ENCODE measurements at regions not wholly inside any gene's neighbourhood (a gene's known extent, or its start where the extent isn't known, plus 50 kb on each side); places are given as distances from the start of the nearest gene placed in this dataset.

DNA sequence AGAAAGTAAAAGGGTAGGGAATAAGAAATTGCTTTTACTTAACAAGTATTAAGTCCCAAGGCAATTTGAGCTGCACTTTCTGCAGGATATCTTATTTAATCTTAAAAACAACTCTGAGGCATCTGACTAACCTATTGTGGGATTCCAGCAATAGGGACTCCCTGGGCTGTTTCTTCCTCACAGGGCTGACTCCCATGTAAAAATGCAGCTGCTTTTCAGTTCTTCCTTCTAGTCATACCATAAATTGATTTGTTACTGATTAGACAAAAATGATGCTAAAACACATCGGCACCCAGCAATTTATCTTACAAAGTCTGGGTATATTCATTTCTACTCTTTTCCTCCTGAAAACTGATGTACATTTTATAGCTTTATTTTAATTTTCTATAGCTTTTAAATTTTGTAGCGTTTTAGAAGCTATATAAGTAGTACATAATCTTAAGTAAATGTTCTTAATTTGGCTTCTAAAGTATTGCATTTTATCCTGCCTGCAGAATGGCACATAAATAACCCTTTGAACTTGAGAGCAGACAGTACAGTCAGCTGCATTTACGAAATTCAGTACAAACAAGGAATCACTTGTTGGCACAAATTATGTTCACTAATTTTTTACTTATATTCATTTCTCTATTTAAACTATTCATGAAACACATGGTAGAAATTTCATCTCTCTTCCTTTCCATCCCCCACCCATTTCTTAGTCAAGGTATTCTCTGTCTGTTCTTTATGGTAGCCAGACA lies 102.4 kb upstream of the FRY start:
- no peak for DNase-seq

DNA sequence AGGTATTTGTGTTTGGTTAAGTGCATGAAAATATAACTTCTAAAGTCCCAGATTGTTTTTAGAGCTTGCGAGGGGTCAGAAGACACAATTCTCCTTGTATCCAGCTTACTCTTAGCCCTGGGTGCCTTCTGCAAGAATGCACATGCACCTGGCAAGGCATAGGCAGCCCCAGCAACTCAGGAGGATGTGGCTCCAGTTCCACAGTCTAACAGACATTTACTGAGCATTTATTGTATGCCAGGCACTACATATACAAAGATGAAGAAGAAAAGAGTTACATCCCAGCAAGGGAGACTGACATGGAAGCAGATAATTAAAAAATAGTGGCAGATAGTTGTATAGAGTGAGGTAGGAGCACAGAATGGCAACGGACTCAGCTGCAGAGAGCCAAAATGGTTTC lies 101.1 kb upstream of the FRY start:
- no peak for DNase-seq

GRCh38 chr13:31930901-31931522 lies 100.6 kb upstream of the FRY start:
- no peak for DNase-seq

- DNase-seq: no peak
Measured at GRCh38 chr13:31937436-31937835, 94.1 kb upstream of the FRY start.

GRCh38 chr13:31940076-31940475 lies 91.5 kb upstream of the FRY start:
- no peak for DNase-seq

GRCh38 chr13:31943591-31943990 lies 88.0 kb upstream of the FRY start:
- no peak for DNase-seq

DNA sequence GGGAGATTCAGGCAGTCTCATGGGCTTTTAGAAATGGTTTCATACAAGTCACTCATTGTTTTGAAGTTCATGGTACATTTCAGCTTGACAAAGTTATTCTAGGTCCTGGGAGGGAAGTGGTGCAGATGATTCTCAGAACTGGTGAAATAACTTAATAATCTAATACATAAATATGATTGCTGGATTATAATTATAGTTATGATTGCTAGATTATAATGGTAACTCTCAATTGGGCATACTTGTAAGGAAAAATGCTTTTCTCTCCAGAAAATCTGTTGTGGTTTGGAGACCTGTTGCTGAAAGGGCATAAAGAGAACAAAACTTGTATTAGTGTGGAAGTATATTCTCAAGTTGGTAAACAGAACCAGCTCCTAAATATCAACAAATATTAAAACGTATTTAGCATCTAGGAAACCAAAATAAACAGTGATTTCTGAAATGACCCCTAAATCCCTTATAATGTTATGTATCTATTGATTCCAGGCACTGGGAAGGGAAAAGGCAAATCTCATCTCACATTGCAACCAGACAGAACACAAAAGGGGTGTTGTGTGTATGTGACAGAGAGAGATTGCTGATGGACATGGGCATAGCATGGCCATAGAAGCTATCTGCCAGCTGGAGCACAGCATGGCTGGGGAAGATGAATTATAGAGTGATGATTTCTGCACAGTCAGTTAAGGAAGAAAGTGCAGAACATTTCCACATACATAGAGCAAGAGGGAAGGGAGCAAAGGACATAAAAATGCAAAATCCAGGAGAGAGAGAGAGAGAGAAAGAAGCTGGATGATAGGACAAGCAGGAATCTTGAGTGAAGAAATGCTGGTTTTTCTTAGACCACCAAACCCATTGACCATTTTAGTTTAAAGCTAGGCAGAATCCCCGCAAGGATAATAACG lies 87.1 kb upstream of the FRY start:
- DNase-seq: no peak

DNA sequence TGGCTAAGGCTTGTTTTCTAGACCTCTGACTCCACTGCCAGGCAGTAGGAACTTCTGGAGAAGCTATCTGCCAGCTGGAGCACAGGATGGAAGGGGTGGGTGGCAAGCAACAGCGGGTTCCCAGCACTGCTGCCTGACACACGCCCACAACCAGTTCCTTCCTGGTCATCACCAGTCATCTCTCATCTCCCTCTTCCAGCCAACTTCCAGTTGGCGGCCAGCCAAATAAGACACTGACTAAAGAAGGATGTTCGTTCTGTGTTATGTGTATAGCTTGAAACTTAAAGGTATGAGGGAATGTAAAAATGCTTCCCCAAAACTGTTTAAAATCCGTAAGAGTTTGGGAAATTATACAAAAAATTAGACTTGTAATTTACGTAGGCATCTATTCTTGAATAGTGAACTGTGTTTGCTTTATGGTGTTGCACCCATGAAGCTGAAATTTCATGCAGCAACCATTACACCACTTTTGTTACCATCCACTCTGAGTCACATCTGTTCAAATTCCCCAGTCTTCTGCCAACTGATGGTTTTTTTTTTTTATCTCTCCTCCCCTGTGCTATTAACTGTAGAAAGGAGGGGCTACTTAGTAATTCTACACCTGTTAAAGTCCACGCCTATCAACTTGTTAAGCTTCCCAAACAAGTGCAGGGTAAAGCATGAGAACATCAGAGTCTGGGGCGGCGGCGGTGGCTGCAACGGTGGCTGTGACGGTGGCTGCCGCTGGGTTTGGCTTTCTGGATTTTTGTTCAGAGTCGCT lies 86.2 kb upstream of the FRY start:
- DNase-seq: no peak

DNA sequence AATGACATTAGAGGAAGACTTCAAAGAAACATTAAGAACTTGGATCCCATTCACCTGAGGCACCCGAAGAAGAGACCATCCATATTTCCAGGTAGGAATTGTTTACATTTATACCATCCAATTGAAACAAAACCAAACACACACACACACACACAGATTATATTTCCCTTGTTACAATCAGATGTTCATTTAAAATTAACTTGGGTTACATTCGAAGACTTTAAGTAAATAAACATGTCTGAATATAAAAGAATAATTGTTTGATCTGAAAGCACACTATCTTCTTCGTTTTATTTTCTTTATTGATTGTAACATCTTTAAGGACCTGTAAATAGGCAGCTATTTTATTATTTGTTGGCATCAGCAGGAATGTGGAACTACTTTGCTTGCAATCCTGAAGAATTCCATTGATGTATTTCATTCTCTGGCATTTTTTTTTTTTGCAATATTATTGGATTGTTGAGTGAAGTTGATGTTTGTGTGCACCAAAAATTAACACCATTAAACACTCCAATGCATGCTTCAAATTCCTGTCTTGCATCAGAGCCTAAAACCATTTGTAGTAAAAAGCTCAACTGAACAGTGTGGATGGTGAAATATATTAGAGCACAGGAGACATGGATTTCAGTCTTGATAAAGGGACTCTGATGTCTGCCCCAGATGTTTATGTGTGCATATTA lies 85.3 kb upstream of the FRY start:
- no peak for DNase-seq

DNA sequence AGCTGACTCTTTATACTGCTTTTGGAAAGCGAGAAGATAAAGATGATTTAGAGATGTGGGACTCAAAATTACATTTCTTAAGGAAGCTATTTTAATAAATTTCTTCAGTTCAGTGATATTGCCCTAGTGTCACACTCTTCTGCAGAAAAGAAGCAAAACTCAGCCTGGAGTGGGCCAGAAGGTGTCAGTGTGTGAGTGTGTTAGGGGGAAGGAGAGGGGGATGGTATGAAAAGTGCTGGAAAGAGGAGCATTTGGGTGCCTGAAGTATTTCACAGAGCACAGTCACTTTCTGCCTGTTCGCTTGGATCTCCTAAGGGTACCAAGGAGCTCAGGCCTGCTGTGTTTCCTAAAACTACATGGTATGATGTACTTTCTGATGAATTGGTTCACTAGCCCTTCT lies 84.5 kb upstream of the FRY start:
- DNase-seq: no peak

- DNase-seq: no peak
Measured at GRCh38 chr13:31947506-31947905, 84.1 kb upstream of the FRY start.

DNA sequence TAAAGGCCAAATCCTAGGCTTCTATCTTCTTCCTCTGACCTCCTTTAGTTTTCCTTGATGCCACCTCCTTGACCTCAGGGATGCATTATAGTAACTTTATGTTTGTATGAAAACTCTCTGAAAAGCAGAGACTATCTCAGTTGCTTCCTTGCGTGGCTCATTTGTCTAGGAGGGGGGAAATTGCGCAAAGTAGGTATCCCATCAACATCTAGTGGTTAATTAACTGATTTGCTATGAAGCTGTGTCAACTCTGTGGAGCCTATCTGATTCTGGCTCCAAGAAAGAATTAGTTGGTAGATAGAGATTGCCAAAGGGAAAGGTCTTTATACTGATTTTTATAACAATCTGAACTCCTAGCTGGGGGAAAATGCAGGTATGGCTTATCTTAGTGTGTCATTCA lies 82.1 kb upstream of the FRY start:
- no peak for DNase-seq

- no peak for DNase-seq
Measured at GRCh38 chr13:31950111-31950815, 81.3 kb upstream of the FRY start.

DNA sequence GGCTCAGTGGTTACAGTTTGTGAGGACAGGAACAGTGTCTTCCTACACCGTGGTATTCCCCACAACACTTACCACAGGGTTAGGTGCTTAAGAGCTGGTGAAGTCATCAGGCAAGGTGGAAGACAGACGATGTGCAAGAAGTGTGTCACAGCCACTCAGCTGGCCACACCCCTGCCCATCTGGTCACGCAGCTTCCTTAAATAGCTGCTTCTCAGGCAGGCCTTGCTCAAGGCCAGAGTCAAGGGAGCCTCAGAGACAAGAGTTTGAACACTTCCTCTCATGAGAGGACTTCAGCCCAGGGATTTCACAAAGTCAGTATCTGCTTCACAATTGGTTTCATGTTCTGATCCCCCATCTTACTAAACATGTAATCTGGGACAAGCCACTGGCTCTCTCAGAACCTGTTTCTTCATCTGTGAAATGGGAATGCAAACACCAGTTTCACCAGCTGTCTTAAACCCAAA lies 80.3 kb upstream of the FRY start:
- DNase-seq: no peak

GRCh38 chr13:31952641-31953380 lies 78.8 kb upstream of the FRY start:
- DNase-seq: no peak

GRCh38 chr13:31955101-31955500 lies 76.5 kb upstream of the FRY start:
- DNase-seq: no peak

- no peak for DNase-seq
Measured at GRCh38 chr13:31955741-31956140, 75.8 kb upstream of the FRY start.

DNA sequence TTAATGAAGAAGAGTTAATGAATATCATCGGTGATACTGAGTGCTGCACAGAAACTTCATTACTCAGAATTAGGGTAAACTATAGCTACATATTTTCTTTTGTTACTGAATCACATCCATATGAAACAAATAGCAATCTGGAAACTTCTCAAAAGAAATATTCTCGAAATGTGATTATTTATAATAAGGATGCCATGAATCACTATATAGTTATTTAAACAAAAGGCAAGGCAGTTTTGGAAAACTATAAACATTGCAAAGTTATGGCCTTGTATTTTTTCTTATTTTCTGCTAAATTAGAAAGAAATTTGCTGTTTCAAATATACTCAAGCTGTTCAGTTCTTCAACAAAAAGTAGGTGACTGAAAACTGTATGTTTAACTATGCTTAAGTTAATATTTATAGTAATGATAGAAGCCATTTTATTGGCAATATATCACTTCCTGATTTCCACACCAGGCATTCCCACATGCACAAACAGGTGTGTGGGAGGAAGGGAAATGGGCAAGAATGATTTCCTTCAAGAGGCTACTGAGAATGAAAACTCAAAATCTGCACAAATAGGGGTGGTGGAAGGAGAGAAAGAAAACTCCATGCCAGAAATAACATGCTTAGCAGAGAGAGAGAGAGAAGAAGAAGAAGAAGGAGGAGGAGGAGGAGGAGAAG lies 74.5 kb upstream of the FRY start:
- DNase-seq: no peak

DNA sequence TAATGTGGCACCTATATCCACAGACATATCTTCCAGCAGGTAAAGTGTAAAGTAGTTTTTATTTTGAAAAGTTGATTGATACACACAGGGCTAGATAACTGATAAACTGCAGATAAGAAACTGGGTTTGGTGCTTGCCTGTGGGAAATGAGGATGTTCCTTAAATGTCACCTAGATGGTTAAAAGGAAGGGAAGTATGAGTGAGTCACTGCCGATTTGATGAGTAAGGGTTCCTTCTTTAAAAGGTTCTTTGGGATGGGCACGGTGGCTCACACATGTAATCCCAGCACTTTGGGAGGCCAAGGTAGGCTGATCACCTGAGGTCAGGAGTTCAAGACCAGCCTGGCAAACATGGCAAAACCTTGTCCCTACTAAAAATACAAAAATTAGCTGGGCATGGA lies 73.8 kb upstream of the FRY start:
- DNase-seq: no peak

DNA sequence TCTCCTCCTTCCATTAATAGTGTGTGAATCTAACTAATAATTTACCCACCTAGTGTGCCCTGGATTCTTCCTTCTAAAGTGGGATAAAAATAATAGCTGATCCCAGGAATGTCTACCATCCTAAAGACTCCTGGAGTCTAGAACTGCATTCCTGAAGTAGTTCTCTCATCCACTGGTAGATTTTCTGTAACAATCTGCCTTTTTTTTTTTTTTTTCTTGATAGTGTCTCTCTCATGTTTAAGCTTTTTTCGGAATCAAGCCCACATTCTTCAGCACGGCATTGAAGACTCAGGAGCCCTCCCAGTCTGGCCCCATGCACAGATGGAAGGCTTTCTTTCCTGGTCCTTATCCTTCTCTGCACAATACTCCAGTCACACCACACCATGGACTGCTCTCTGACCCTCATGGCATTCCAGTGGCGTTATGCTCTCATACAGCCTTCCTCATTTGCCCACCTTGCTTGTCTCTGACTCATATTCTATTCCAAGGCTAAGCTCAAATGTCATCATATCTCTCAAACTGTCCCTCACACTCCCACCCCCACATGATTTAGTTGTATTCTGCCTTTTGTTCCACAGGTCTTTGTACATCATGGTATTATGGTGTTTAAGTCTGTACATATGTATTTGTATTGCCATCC lies 68.7 kb upstream of the FRY start:
- DNase-seq: no peak

All from stimulated activated naive CD4-positive, alpha-beta T cell (primary cell).